H1 (cell line): ENCODE measurements at regions not wholly inside any gene's neighbourhood (a gene's known extent, or its start where the extent isn't known, plus 50 kb on each side); places are given as distances from the start of the nearest gene placed in this dataset.

Source experiments
- CTCF ChIA-PET: fragments of 300-600 bp; sonication (Branson Sonifier 250); formaldehyde crosslinking; loops from one replicate; lab custom pipeline; 2021; ENCODE audit not compliant: partially characterized antibody; lab: Charles Lee
- POLR2A ChIA-PET: fragments of 300-600 bp; sonication (Branson Sonifier 250); formaldehyde crosslinking; loops from one replicate; lab custom pipeline; 2021; ENCODE audit warnings: inconsistent platforms; ENCODE audit not compliant: partially characterized antibody; lab: Charles Lee
- DNase-seq, 2 experiments: peaks; one replicate each; pipeline versions ENCODE4 v3.0.0 to v3.0.0-alpha.2; 2010 to 2022; ENCODE audit warnings: low spot score in 2 of 2, low read depth in 1 of 2, mixed read lengths in 1 of 2
- FAIRE-seq: peaks from 2 replicates; lab custom pipeline; 2011; peaks lifted over from hg19 to GRCh38; lab: Jason Lieb, UNC
- H2AFZ ChIP-seq: 2 replicates; pipeline ENCODE4 v1.8.1; 2012; ENCODE audit warnings: low read length, inconsistent platforms
- H2AK5ac ChIP-seq: 2 replicates; pipeline ENCODE4 v1.6.1; 2013; ENCODE audit warnings: low read depth, low read length
- H2BK120ac ChIP-seq: replicated peaks from 2 replicates; pipeline ENCODE3; 2013; ENCODE audit warnings: low read depth, low read length, inconsistent platforms
- H2BK12ac ChIP-seq: 2 replicates; pipeline ENCODE4 v1.6.1; 2013; ENCODE audit warnings: low read depth, low read length
- H2BK15ac ChIP-seq: 2 replicates; pipeline ENCODE4 v1.6.1; 2013; ENCODE audit warnings: low read length
- H2BK20ac ChIP-seq: 2 replicates; pipeline ENCODE4 v1.6.1; 2013; ENCODE audit warnings: low read length
- H2BK5ac ChIP-seq: 2 replicates; pipeline ENCODE4 v1.6.1; 2013; ENCODE audit warnings: low read depth, low read length
- H3K14ac ChIP-seq: 2 replicates; pipeline ENCODE4 v1.6.1; 2013; ENCODE audit warnings: inconsistent platforms; ENCODE audit not compliant: insufficient read length
- H3K18ac ChIP-seq: 2 replicates; pipeline ENCODE4 v1.6.1; 2013; ENCODE audit warnings: low read length; ENCODE audit errors: extremely low read depth
- H3K23ac ChIP-seq: 2 replicates; pipeline ENCODE4 v1.6.1; 2013; ENCODE audit warnings: inconsistent platforms; ENCODE audit not compliant: insufficient read length
- H3K23me2 ChIP-seq: 2 replicates; pipeline ENCODE4 v1.6.1; 2013; ENCODE audit warnings: low read depth, low read length
- H3K27ac ChIP-seq: 2 replicates; pipeline ENCODE4 v1.6.1; 2011; ENCODE audit warnings: low read depth, low read length, inconsistent platforms
- H3K27me3 ChIP-seq, 4 experiments: replicated peaks in 1 of 4; 1 replicate in 1 of 4; 2 replicates in 3 of 4; pipeline versions ENCODE4 v1.6.1 to v1.8.1; 2011 to 2013; ENCODE audit warnings: low read length in 3 of 4, mild to moderate bottlenecking in 3 of 4, inconsistent platforms in 2 of 4, mixed read lengths in 2 of 4, moderate library complexity in 1 of 4; ENCODE audit not compliant: control insufficient read depth in 3 of 4, insufficient read depth in 3 of 4; ENCODE audit errors: extremely low read depth in 1 of 4
- H3K36me3 ChIP-seq, 4 experiments: 2 replicates each; pipeline versions ENCODE4 v1.6.1 to v1.8.1; 2011 to 2013; ENCODE audit warnings: mild to moderate bottlenecking in 4 of 4, low read length in 3 of 4, moderate library complexity in 2 of 4, control low read depth in 1 of 4, inconsistent platforms in 1 of 4; ENCODE audit not compliant: insufficient read depth in 4 of 4, control insufficient read depth in 2 of 4
- H3K4ac ChIP-seq: replicated peaks from 2 replicates; pipeline ENCODE3; 2013; ENCODE audit warnings: low read length, low read depth, mixed read lengths, inconsistent platforms; ENCODE audit not compliant: insufficient read length
- H3K4me1 ChIP-seq, 4 experiments: replicated peaks in 1 of 4; 1 replicate in 1 of 4; 2 replicates in 3 of 4; pipeline versions ENCODE4 v1.6.1 to v1.8.1; 2011 to 2013; ENCODE audit warnings: low read length in 3 of 4, inconsistent platforms in 2 of 4, mixed read lengths in 1 of 4; ENCODE audit not compliant: insufficient read depth in 4 of 4, control insufficient read depth in 3 of 4
- H3K4me2 ChIP-seq, 2 experiments: 2 replicates each; pipeline versions ENCODE4 v1.6.1 to v1.8.1; 2011 to 2013; ENCODE audit warnings: low read depth in 2 of 2, low read length in 2 of 2, control low read depth in 1 of 2, inconsistent platforms in 1 of 2, mild to moderate bottlenecking in 1 of 2; ENCODE audit not compliant: insufficient read depth in 1 of 2
- H3K4me3 ChIP-seq, 4 experiments: fragments of 200-600, 300-600 bp in 1 of 4; sonication (generic), shearing (Covaris generic), sonication (Bioruptor Twin) in 1 of 4; 2 replicates each; pipeline versions ENCODE4 v1.5.1 to v1.8.1; 2011 to 2016; ENCODE audit warnings: low read length in 4 of 4, low read depth in 3 of 4, control low read depth in 2 of 4, inconsistent platforms in 2 of 4, mild to moderate bottlenecking in 2 of 4, mixed read lengths in 1 of 4, moderate library complexity in 1 of 4; ENCODE audit not compliant: insufficient read depth in 2 of 4; ENCODE audit errors: extremely low read depth in 1 of 4
- H3K56ac ChIP-seq: replicated peaks from 2 replicates; pipeline ENCODE3; 2013; ENCODE audit warnings: low read depth, mild to moderate bottlenecking, mixed read lengths, low read length, inconsistent platforms; ENCODE audit not compliant: insufficient read length
- H3K79me1 ChIP-seq: 2 replicates; pipeline ENCODE4 v1.6.1; 2013; ENCODE audit warnings: low read depth, low read length, control low read depth
- H3K79me2 ChIP-seq, 2 experiments: 2 replicates each; pipeline versions ENCODE4 v1.6.1 to v1.8.1; 2012 to 2013; ENCODE audit warnings: low read length in 2 of 2, mild to moderate bottlenecking in 2 of 2, inconsistent platforms in 1 of 2; ENCODE audit not compliant: insufficient read depth in 2 of 2, control insufficient read depth in 1 of 2
- H3K9ac ChIP-seq, 4 experiments: replicated peaks in 1 of 4; 1 replicate in 1 of 4; 2 replicates in 3 of 4; pipeline versions ENCODE4 v1.6.1 to v1.8.1; 2011 to 2013; ENCODE audit warnings: low read depth in 3 of 4, low read length in 3 of 4, control low read depth in 2 of 4, mild to moderate bottlenecking in 2 of 4, moderate library complexity in 2 of 4, inconsistent platforms in 1 of 4; ENCODE audit errors: extremely low read depth in 1 of 4
- H3K9me3 ChIP-seq, 2 experiments: 2 replicates each; pipeline versions ENCODE4 v1.6.1 to v1.8.1; 2012 to 2013; ENCODE audit warnings: mild to moderate bottlenecking in 2 of 2, moderate library complexity in 2 of 2, control low read depth in 1 of 2, inconsistent platforms in 1 of 2, low read depth in 1 of 2, low read length in 1 of 2, mixed read lengths in 1 of 2; ENCODE audit not compliant: insufficient read depth in 2 of 2
- H4K20me1 ChIP-seq, 2 experiments: replicated peaks in 1 of 2; 2 replicates each; pipeline versions ENCODE3 to v1.8.1; 2011 to 2013; ENCODE audit warnings: inconsistent platforms in 2 of 2, low read length in 2 of 2, mild to moderate bottlenecking in 1 of 2; ENCODE audit not compliant: insufficient read depth in 2 of 2, control insufficient read depth in 1 of 2
- H4K5ac ChIP-seq: 2 replicates; pipeline ENCODE4 v1.6.1; 2013; ENCODE audit warnings: low read length, low read depth, mixed read lengths, inconsistent platforms; ENCODE audit not compliant: insufficient read length
- H4K8ac ChIP-seq: 2 replicates; pipeline ENCODE4 v1.8.0; 2013; ENCODE audit warnings: mild to moderate bottlenecking, moderate library complexity, low read length, inconsistent platforms; ENCODE audit not compliant: insufficient read depth; ENCODE audit errors: extremely low read depth
- H4K91ac ChIP-seq: replicated peaks from 2 replicates; pipeline ENCODE3; 2013; ENCODE audit warnings: low read length, mixed read lengths, inconsistent platforms; ENCODE audit not compliant: insufficient read length
- BRCA1 ChIP-seq: IDR thresholded peaks from 2 replicates; pipeline ENCODE4 v1.6.1; 2012; ENCODE audit warnings: low read depth, low read length, improper control_type of control experiment
- CBX8 ChIP-seq: fragments of 300-800, 300-1000 bp; sonication (generic); IDR thresholded peaks from 2 replicates; pipeline ENCODE4 v1.7.1; 2016; ENCODE audit warnings: low read depth, low read length, borderline replicate concordance
- EZH2 ChIP-seq: fragments of 200-600 bp; sonication (generic); IDR thresholded peaks from 2 replicates; pipeline ENCODE4 v1.7.1; 2012; ENCODE audit warnings: low read depth, mild to moderate bottlenecking, moderate library complexity, low read length, inconsistent platforms; ENCODE audit not compliant: severe bottlenecking
- MAFK ChIP-seq: IDR thresholded peaks from 2 replicates; pipeline ENCODE4 v1.6.1; 2012; ENCODE audit warnings: low read depth, mild to moderate bottlenecking, improper control_type of control experiment, low read length
- POU5F1 ChIP-seq: IDR thresholded peaks from 2 replicates; pipeline ENCODE4 v1.6.1; 2011; ENCODE audit warnings: low read depth, mild to moderate bottlenecking, low read length, moderate library complexity
- SIRT6 ChIP-seq: IDR thresholded peaks from one replicate; pipeline ENCODE4 v1.7.1; 2012; ENCODE audit warnings: low read length, inconsistent platforms
- SP1 ChIP-seq: IDR thresholded peaks from 2 replicates; pipeline ENCODE4 v1.6.1; 2011; ENCODE audit warnings: low read depth, low read length
- TBP ChIP-seq: IDR thresholded peaks from 2 replicates; pipeline ENCODE4 v1.6.1; 2011; ENCODE audit warnings: low read depth, low read length, improper control_type of control experiment
- WGBS, 2 experiments: shearing (Covaris generic) in 1 of 2; methylation state at CpG; one replicate each; pipeline versions ENCODE4 v1.1.6 to v1.1.7; 2013 to 2015; ENCODE audit warnings: low lambda C conversion rate in 2 of 2, mixed read lengths in 2 of 2, inconsistent platforms in 1 of 2, low coverage in 1 of 2, missing lambda C conversion rate in 1 of 2; ENCODE audit not compliant: insufficient replicate concordance in 2 of 2, insufficient coverage in 1 of 2, insufficient read length in 1 of 2; ENCODE audit errors: extremely low coverage in 1 of 2, missing lambda C conversion rate in 1 of 2; 5-methylcytosine and 5-hydroxymethylcytosine counted together
- TF ChIP-seq, protein P1 (sequence below): IDR thresholded peaks from 2 replicates; pipeline ENCODE4 v1.6.1; 2012; ENCODE audit warnings: low read length, inconsistent platforms

DNA sequence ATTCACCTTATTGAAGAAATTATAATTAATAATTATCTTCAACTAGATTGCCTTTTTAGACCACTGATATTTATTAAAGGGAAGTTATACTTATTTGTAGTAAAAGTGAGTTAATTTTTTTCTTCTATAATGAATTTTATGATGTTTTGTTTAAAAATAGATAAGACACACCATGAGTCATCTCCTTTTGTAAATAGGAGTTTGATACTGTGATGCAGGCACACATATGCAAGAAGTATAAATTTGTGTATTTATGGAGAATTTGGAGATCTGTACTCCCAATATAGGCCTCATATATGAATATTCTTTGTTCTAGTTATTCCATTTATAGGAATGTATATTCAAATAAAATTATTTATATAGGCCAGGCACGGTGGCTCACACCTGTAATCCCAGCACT, 703.5 kb upstream of the CHAC2 start:
- H3K18ac ChIP-seq, result no peak overlapping the region
- no peak overlapping the region for H3K27ac ChIP-seq
- DNase-seq, result no peak
- CTCF ChIA-PET, result no interaction called here
- H4K20me1 ChIP-seq, result no peaks in the 10 kb centered on the region
- H3K4ac ChIP-seq, result no peak overlapping the region
- H3K27me3 ChIP-seq, result no peaks in the 10 kb centered on the region
- no peak overlapping the region for H2AK5ac ChIP-seq
- POLR2A ChIA-PET, result no interaction called here
- H2BK15ac ChIP-seq, result no peak overlapping the region
- H3K23me2 ChIP-seq, result no peaks in the 10 kb centered on the region
- no peak overlapping the region for H4K5ac ChIP-seq
- no peaks in the 10 kb centered on the region for H3K79me2 ChIP-seq
- no peak overlapping the region for H2AFZ ChIP-seq
- H2BK120ac ChIP-seq, result no peak overlapping the region
- H3K14ac ChIP-seq, result no peak overlapping the region
- H3K4me2 ChIP-seq, result no peak overlapping the region
- no peak overlapping the region for H3K56ac ChIP-seq
- no peak overlapping the region for H3K9ac ChIP-seq
- H2BK12ac ChIP-seq, result no peak overlapping the region
- no peak overlapping the region for H2BK5ac ChIP-seq
- H4K91ac ChIP-seq, result no peak overlapping the region
- FAIRE-seq, result no peak
- no peaks in the 10 kb centered on the region for H3K9me3 ChIP-seq
- TF ChIP-seq SP1 (no peak), MAFK (no peak), TBP (no peak), BRCA1 (no peak), POU5F1 (no peak), SIRT6 (no peak), EZH2 (no peak), CBX8 (no peak)
- TF ChIP-seq, protein P1, sequence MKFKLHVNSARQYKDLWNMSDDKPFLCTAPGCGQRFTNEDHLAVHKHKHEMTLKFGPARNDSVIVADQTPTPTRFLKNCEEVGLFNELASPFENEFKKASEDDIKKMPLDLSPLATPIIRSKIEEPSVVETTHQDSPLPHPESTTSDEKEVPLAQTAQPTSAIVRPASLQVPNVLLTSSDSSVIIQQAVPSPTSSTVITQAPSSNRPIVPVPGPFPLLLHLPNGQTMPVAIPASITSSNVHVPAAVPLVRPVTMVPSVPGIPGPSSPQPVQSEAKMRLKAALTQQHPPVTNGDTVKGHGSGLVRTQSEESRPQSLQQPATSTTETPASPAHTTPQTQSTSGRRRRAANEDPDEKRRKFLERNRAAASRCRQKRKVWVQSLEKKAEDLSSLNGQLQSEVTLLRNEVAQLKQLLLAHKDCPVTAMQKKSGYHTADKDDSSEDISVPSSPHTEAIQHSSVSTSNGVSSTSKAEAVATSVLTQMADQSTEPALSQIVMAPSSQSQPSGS, result no peak
- H4K8ac ChIP-seq, result no peak overlapping the region
- no peaks in the 10 kb centered on the region for H3K4me1 ChIP-seq
- H3K4me3 ChIP-seq, result no peak overlapping the region
- H3K23ac ChIP-seq, result no peak overlapping the region
- no peaks in the 10 kb centered on the region for H3K36me3 ChIP-seq
- H3K79me1 ChIP-seq, result no peaks in the 10 kb centered on the region
- no peak overlapping the region for H2BK20ac ChIP-seq
- WGBS, 2 experiments, result 92% methylated on average over 1 of the region's 1 CpG; no CpG with 5 or more reads in 1 of the 2 experiments
